ACC112 (cell line): ENCODE measurements at regions not wholly inside any gene's neighbourhood (a gene's known extent, or its start where the extent isn't known, plus 50 kb on each side); places are given as distances from the start of the nearest gene placed in this dataset.

Experiments used
- H2AFZ ChIP-seq: fragments of 200-600 bp; sonication (generic); one replicate; pipeline ENCODE4 v1.6.0; 2017; ENCODE audit warnings: antibody characterized with exemption, low read length; ENCODE audit not compliant: unreplicated experiment
- H3K27ac ChIP-seq: fragments of 200-600 bp; sonication (generic); 2 replicates; pipeline ENCODE4 v1.5.1; 2014; ENCODE audit warnings: low read depth, mild to moderate bottlenecking, antibody characterized with exemption, low read length, moderate library complexity
- H3K27me3 ChIP-seq: fragments of 200-600 bp; sonication (generic); 2 replicates; pipeline ENCODE4 v1.6.1; 2014; ENCODE audit warnings: mild to moderate bottlenecking, antibody characterized with exemption, low read length, moderate library complexity, mixed read lengths; ENCODE audit not compliant: insufficient read depth
- H3K36me3 ChIP-seq: fragments of 200-600 bp; sonication (generic); 2 replicates; pipeline ENCODE4 v1.6.1; 2016; ENCODE audit warnings: mild to moderate bottlenecking, antibody characterized with exemption, low read length, moderate library complexity, mixed read lengths; ENCODE audit not compliant: insufficient read depth
- H3K4me1 ChIP-seq: fragments of 200-600 bp; sonication (generic); one replicate; pipeline ENCODE4 v1.6.1; 2016; ENCODE audit warnings: low read length, mixed read lengths; ENCODE audit not compliant: insufficient read depth, unreplicated experiment, control insufficient read depth
- H3K4me3 ChIP-seq: fragments of 200-600 bp; sonication (generic); 2 replicates; pipeline ENCODE4 v1.5.1; 2014; ENCODE audit warnings: mild to moderate bottlenecking, low read depth, low read length
- H3K79me2 ChIP-seq: fragments of 200-600 bp; sonication (generic); one replicate; pipeline ENCODE4 v1.6.0; 2016; ENCODE audit warnings: low read length; ENCODE audit not compliant: control insufficient read depth, unreplicated experiment, insufficient read depth

- no peaks in the 10 kb centered on the region for H3K36me3 ChIP-seq
- no peak overlapping the region for H2AFZ ChIP-seq
- no peak overlapping the region for H3K27ac ChIP-seq
- no peaks in the 10 kb centered on the region for H3K79me2 ChIP-seq
- peaks cover 12% of the 10 kb centered on the region for H3K4me1 ChIP-seq
- H3K27me3 ChIP-seq = no peaks in the 10 kb centered on the region
- H3K4me3 ChIP-seq = no peak overlapping the region
Observed at GRCh38 chr10:124316326-124316725, 102.4 kb downstream of the OAT start.

DNA sequence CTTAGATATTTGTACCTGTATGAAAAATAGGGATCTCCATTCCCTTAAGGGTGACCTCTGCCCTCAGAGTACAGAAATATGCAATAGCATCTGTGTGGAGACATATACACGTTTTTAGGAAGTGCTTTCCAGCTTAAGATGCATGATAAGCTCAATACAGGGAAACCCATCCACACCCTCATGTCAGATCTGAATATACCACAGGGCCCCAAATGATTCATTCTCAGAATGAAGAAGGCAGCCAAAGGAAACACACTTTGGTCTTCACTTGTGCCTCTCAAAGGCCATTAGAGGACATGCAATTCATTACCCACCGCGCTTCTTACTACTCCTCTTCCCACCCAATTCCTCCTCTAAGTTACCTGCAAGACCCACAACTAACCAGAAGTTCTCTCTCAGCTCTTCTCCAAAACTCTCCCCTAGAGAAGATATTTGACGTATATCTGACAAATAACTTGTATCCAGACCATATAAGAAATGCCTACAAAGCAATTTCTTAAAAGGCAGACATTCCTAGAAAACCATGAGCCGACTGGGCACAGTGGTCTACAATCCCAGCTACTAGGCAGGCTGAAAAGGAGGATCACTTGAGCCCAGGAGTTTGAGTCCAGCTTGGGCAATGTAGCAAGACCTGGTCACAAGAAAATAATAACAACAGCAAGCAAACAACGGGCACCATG, 103.0 kb downstream of the OAT start:
- Histone ChIP-seq H3K79me2 (no peaks in the 10 kb centered on the region), H3K4me1 (peaks cover 12% of the 10 kb centered on the region), H3K27me3 (no peaks in the 10 kb centered on the region), H3K36me3 (no peaks in the 10 kb centered on the region), H3K27ac (no peak overlapping the region), H3K4me3 (no peak overlapping the region), H2AFZ (no peak overlapping the region)

- Histone ChIP-seq H3K27me3 (peaks cover 9% of the 10 kb centered on the region), H3K27ac (no peak overlapping the region), H3K36me3 (no peaks in the 10 kb centered on the region), H2AFZ (no peak overlapping the region), H3K79me2 (no peaks in the 10 kb centered on the region), H3K4me3 (no peak overlapping the region), H3K4me1 (peaks cover 9% of the 10 kb centered on the region)
Observed at GRCh38 chr10:124313374-124313773, 105.3 kb downstream of the OAT start.

DNA sequence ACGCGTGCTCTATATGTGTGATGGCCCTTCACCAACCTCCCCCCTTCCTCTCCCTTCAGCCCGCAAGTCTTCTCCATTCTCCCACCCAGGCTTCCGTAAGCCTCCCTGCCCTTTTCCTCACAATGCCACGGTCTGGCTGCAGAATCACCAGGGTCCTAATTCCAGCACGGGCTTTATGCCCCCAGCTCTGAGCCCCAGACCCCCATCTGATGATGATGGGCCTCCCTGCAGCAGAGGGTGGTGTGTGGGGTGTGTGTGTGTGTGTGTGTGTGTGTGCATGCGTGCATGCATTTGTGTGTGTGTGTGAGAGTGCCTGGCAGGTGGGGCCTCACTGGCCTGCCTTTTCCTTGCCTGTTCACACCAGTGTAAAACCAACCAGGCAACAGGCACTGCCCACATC, 109.9 kb downstream of the OAT start:
- Histone ChIP-seq H2AFZ (no peak overlapping the region), H3K27ac (no peak overlapping the region), H3K36me3 (no peaks in the 10 kb centered on the region), H3K4me1 (no peaks in the 10 kb centered on the region), H3K4me3 (no peak overlapping the region), H3K79me2 (no peaks in the 10 kb centered on the region), H3K27me3 (peaks cover 9% of the 10 kb centered on the region)

GRCh38 chr10:124308056-124308645, 110.6 kb downstream of the OAT start:
- H3K36me3 ChIP-seq = no peaks in the 10 kb centered on the region

GRCh38 chr10:124307591-124307990, 111.1 kb downstream of the OAT start:
- Histone ChIP-seq H2AFZ (no peak overlapping the region), H3K79me2 (no peaks in the 10 kb centered on the region), H3K4me3 (no peak overlapping the region), H3K4me1 (no peaks in the 10 kb centered on the region), H3K27me3 (peaks cover 9% of the 10 kb centered on the region), H3K36me3 (no peaks in the 10 kb centered on the region), H3K27ac (no peak overlapping the region)

More at GRCh38 chr10:124308056-124308645, 110.6 kb downstream of the OAT start:
- Histone ChIP-seq H2AFZ (no peak overlapping the region), H3K27ac (no peak overlapping the region), H3K27me3 (peaks cover 9% of the 10 kb centered on the region), H3K4me3 (no peak overlapping the region), H3K79me2 (no peaks in the 10 kb centered on the region), H3K4me1 (no peaks in the 10 kb centered on the region)

DNA sequence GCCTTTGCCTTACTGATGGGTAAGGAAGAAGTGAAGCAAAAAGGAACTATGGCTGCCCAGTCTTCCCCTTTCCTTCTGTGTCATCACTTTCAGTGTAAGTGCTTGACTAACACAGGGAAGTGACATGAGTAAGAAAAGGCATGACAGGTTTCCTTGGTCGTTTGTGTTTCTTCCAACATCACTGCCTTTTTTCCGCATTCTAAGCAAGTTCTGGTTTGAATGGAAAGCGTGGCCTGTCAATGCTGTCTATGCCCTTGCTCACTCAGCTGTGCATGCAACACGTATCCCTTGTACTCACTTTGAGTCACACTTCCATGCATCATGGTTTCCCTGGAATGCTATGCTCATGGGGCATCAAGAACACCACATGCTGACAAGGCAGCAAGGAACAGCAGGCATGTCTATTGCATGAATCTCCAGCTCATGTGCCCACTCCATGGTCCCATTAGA, 111.8 kb downstream of the OAT start:
- H3K79me2 ChIP-seq = no peaks in the 10 kb centered on the region
- H3K27me3 ChIP-seq = peaks cover 9% of the 10 kb centered on the region
- no peak overlapping the region for H3K4me3 ChIP-seq
- no peaks in the 10 kb centered on the region for H3K36me3 ChIP-seq
- no peak overlapping the region for H3K27ac ChIP-seq
- no peaks in the 10 kb centered on the region for H3K4me1 ChIP-seq
- H2AFZ ChIP-seq = no peak overlapping the region

DNA sequence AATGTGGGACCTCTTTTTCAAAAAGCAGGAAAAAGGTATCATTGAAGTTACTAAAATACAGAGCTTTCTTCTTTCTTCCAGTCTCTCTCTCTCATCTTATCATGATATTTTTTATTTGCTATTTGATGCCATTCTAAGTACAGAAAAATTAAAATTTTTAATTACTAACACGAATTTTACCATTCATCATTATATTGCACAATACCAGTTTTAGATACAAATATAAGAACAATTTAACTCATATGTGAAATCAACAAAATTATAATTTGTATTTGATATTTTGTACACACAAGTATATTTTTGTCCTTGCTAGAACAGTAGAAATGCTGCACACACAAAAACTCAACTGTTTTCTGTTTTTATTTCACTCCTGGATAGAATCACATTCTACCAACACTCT, 112.2 kb downstream of the OAT start:
- Histone ChIP-seq H3K79me2 (no peaks in the 10 kb centered on the region), H3K36me3 (no peaks in the 10 kb centered on the region), H3K4me1 (no peaks in the 10 kb centered on the region), H3K4me3 (no peak overlapping the region), H3K27ac (no peak overlapping the region), H2AFZ (no peak overlapping the region), H3K27me3 (peaks cover 9% of the 10 kb centered on the region)

DNA sequence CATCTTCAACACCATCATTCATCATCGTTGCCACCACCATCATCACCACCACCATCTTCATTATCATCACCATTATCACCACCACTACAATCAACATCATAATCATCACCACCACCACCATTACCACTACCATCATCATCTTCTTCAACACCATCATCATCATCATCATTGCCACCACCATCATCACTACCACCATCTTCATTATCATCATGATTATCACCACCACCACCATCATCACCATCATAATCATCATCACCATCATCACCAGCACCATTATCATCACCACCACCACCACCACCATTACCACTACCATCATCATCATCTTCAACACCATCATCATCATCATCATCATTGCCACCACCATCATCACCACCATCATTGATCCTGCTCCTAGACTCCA, 112.7 kb downstream of the OAT start:
- no peak overlapping the region for H3K4me3 ChIP-seq
- H3K4me1 ChIP-seq = no peaks in the 10 kb centered on the region
- peaks cover 9% of the 10 kb centered on the region for H3K27me3 ChIP-seq
- H3K79me2 ChIP-seq = no peaks in the 10 kb centered on the region
- no peak overlapping the region for H3K27ac ChIP-seq
- H3K36me3 ChIP-seq = no peaks in the 10 kb centered on the region
- H2AFZ ChIP-seq = no peak overlapping the region

DNA sequence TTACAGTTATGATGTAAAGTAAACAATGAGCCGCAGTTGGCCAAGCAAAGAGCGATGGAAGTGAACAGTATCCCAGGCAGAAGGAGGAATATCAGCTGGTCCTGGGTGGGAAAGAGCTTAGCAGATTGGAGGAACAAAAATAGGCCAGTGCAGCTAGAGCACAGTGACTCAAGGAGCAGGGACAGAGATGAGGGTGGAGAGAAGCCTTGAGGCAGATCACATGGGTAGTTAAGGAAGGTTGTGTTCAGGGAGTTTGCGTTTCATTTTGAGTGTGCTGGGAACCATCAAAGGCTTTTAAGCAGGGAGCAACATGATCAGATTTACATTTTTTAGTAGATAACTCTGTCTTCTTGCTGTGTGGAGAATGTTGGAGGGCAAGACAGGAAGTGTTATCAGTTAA, 113.6 kb downstream of the OAT start:
- H3K4me1 ChIP-seq = no peaks in the 10 kb centered on the region

More for the DNA sequence above, 113.6 kb downstream of the OAT start:
- no peak overlapping the region for H2AFZ ChIP-seq
- H3K27ac ChIP-seq = no peak overlapping the region
- no peak overlapping the region for H3K4me3 ChIP-seq
- H3K79me2 ChIP-seq = no peaks in the 10 kb centered on the region
- peaks cover 9% of the 10 kb centered on the region for H3K27me3 ChIP-seq
- H3K36me3 ChIP-seq = no peaks in the 10 kb centered on the region
